Lower leg skin (tissue), 3 donors: ENCODE measurements at regions not wholly inside any gene's neighbourhood (a gene's known extent, or its start where the extent isn't known, plus 50 kb on each side); places are given as distances from the start of the nearest gene placed in this dataset.

Source experiments
- CTCF ChIP-seq, 3 donors: fragments of 450-650 bp; IDR thresholded peaks; one replicate each; pipeline ENCODE4 v1.5.1; 2016; ENCODE audit warnings: antibody characterized with exemption in 3 of 3, mild to moderate bottlenecking in 3 of 3, moderate library complexity in 2 of 3
- POLR2A ChIP-seq, 2 donors: fragments of 450-650 bp; IDR thresholded peaks; one replicate each; pipeline ENCODE4 v1.6.1; 2016 to 2017; ENCODE audit warnings: antibody characterized with exemption in 2 of 2, mild to moderate bottlenecking in 1 of 2, moderate library complexity in 1 of 2

- no peak for TF ChIP-seq CTCF (IDR thresholded peaks at IDR 0.05)
- no peak for TF ChIP-seq POLR2A (IDR thresholded peaks at IDR 0.05)
Observed at GRCh38 chr5:93251347-93251746, 329.7 kb downstream of the NR2F1-AS1 start.
